ENCODE measurements at regions not wholly inside any gene's neighbourhood (a gene's known extent, or its start where the extent isn't known, plus 50 kb on each side); places are given as distances from the start of the nearest gene placed in this dataset.

- Histone ChIP-seq H3K9ac (ENCODE audit: low read depth, low read length) (no peak overlapping the region), H3K9me3 (ENCODE audit: control insufficient read depth, insufficient read depth, low read length) (no peaks in the 10 kb centered on the region), H3K4me3 (ENCODE audit: low read depth, low read length) (no peak overlapping the region), H3K27me3 (ENCODE audit: control insufficient read depth, insufficient read depth, low read length) (no peaks in the 10 kb centered on the region), H3K27ac (ENCODE audit: low read depth, low read length) (no peak overlapping the region), H3K36me3 (ENCODE audit: control insufficient read depth, insufficient read depth, low read length) (no peaks in the 10 kb centered on the region), H3K4me1 (ENCODE audit: control insufficient read depth, insufficient read depth, low read length) (no peaks in the 10 kb centered on the region)
These were observed 143.6 kb downstream of the TDRD15 start for GRCh38 chr2:21267232-21267835.

GRCh38 chr2:21268197-21268877 is 144.6 kb downstream of the TDRD15 start:
- no peaks in the 10 kb centered on the region for H3K4me1 ChIP-seq (ENCODE audit: control insufficient read depth, insufficient read depth, low read length)

GRCh38 chr2:21268878-21269224 is 145.1 kb downstream of the TDRD15 start:
- no peaks in the 10 kb centered on the region for H3K4me1 ChIP-seq (ENCODE audit: control insufficient read depth, insufficient read depth, low read length)
- H3K27ac ChIP-seq (ENCODE audit: low read depth, low read length): no peak overlapping the region
- no peak overlapping the region for H3K4me3 ChIP-seq (ENCODE audit: low read depth, low read length)
- no peaks in the 10 kb centered on the region for H3K9me3 ChIP-seq (ENCODE audit: control insufficient read depth, insufficient read depth, low read length)
- H3K27me3 ChIP-seq (ENCODE audit: control insufficient read depth, insufficient read depth, low read length): no peaks in the 10 kb centered on the region
- no peaks in the 10 kb centered on the region for H3K36me3 ChIP-seq (ENCODE audit: control insufficient read depth, insufficient read depth, low read length)
- no peak overlapping the region for H3K9ac ChIP-seq (ENCODE audit: low read depth, low read length)

More at GRCh38 chr2:21268197-21268877, 144.6 kb downstream of the TDRD15 start:
- H3K27ac ChIP-seq (ENCODE audit: low read depth, low read length): no peak overlapping the region
- H3K27me3 ChIP-seq (ENCODE audit: control insufficient read depth, insufficient read depth, low read length): no peaks in the 10 kb centered on the region
- no peak overlapping the region for H3K9ac ChIP-seq (ENCODE audit: low read depth, low read length)
- no peaks in the 10 kb centered on the region for H3K9me3 ChIP-seq (ENCODE audit: control insufficient read depth, insufficient read depth, low read length)
- H3K4me3 ChIP-seq (ENCODE audit: low read depth, low read length): no peak overlapping the region
- H3K36me3 ChIP-seq (ENCODE audit: control insufficient read depth, insufficient read depth, low read length): no peaks in the 10 kb centered on the region

- Histone ChIP-seq H3K27ac (ENCODE audit: low read depth, low read length) (no peak overlapping the region), H3K4me3 (ENCODE audit: low read depth, low read length) (no peak overlapping the region), H3K27me3 (ENCODE audit: control insufficient read depth, insufficient read depth, low read length) (no peaks in the 10 kb centered on the region), H3K36me3 (ENCODE audit: control insufficient read depth, insufficient read depth, low read length) (no peaks in the 10 kb centered on the region), H3K9ac (ENCODE audit: low read depth, low read length) (no peak overlapping the region), H3K4me1 (ENCODE audit: control insufficient read depth, insufficient read depth, low read length) (no peaks in the 10 kb centered on the region), H3K9me3 (ENCODE audit: control insufficient read depth, insufficient read depth, low read length) (no peaks in the 10 kb centered on the region)
These were observed 145.6 kb downstream of the TDRD15 start for GRCh38 chr2:21269382-21269781.

- Histone ChIP-seq H3K27me3 (ENCODE audit: control insufficient read depth, insufficient read depth, low read length) (no peaks in the 10 kb centered on the region), H3K4me1 (ENCODE audit: control insufficient read depth, insufficient read depth, low read length) (no peaks in the 10 kb centered on the region), H3K36me3 (ENCODE audit: control insufficient read depth, insufficient read depth, low read length) (no peaks in the 10 kb centered on the region), H3K27ac (ENCODE audit: low read depth, low read length) (no peak overlapping the region), H3K9ac (ENCODE audit: low read depth, low read length) (no peak overlapping the region), H3K4me3 (ENCODE audit: low read depth, low read length) (no peak overlapping the region), H3K9me3 (ENCODE audit: control insufficient read depth, insufficient read depth, low read length) (no peaks in the 10 kb centered on the region)
These were observed 146.3 kb downstream of the TDRD15 start for GRCh38 chr2:21270083-21270491.

GRCh38 chr2:21270708-21271122 is 146.9 kb downstream of the TDRD15 start:
- no peaks in the 10 kb centered on the region for H3K27me3 ChIP-seq (ENCODE audit: control insufficient read depth, insufficient read depth, low read length)
- H3K9ac ChIP-seq (ENCODE audit: low read depth, low read length): no peak overlapping the region
- H3K4me1 ChIP-seq (ENCODE audit: control insufficient read depth, insufficient read depth, low read length): no peaks in the 10 kb centered on the region
- no peaks in the 10 kb centered on the region for H3K36me3 ChIP-seq (ENCODE audit: control insufficient read depth, insufficient read depth, low read length)
- no peak overlapping the region for H3K4me3 ChIP-seq (ENCODE audit: low read depth, low read length)
- no peaks in the 10 kb centered on the region for H3K9me3 ChIP-seq (ENCODE audit: control insufficient read depth, insufficient read depth, low read length)
- no peak overlapping the region for H3K27ac ChIP-seq (ENCODE audit: low read depth, low read length)

- H3K9me3 ChIP-seq (ENCODE audit: control insufficient read depth, insufficient read depth, low read length): no peaks in the 10 kb centered on the region
- H3K27ac ChIP-seq (ENCODE audit: low read depth, low read length): no peak overlapping the region
- no peaks in the 10 kb centered on the region for H3K27me3 ChIP-seq (ENCODE audit: control insufficient read depth, insufficient read depth, low read length)
- H3K4me1 ChIP-seq (ENCODE audit: control insufficient read depth, insufficient read depth, low read length): no peaks in the 10 kb centered on the region
- H3K36me3 ChIP-seq (ENCODE audit: control insufficient read depth, insufficient read depth, low read length): no peaks in the 10 kb centered on the region
- H3K9ac ChIP-seq (ENCODE audit: low read depth, low read length): no peak overlapping the region
- no peak overlapping the region for H3K4me3 ChIP-seq (ENCODE audit: low read depth, low read length)
These were observed 152.4 kb downstream of the TDRD15 start for GRCh38 chr2:21276163-21276562.

- Histone ChIP-seq H3K4me1 (ENCODE audit: control insufficient read depth, insufficient read depth, low read length) (no peaks in the 10 kb centered on the region), H3K27me3 (ENCODE audit: control insufficient read depth, insufficient read depth, low read length) (no peaks in the 10 kb centered on the region), H3K27ac (ENCODE audit: low read depth, low read length) (no peak overlapping the region), H3K9ac (ENCODE audit: low read depth, low read length) (no peak overlapping the region), H3K4me3 (ENCODE audit: low read depth, low read length) (no peak overlapping the region), H3K9me3 (ENCODE audit: control insufficient read depth, insufficient read depth, low read length) (no peaks in the 10 kb centered on the region), H3K36me3 (ENCODE audit: control insufficient read depth, insufficient read depth, low read length) (no peaks in the 10 kb centered on the region)
These were observed 153.6 kb downstream of the TDRD15 start for GRCh38 chr2:21277068-21278056.

GRCh38 chr2:21279525-21279924 is 155.8 kb downstream of the TDRD15 start:
- no peaks in the 10 kb centered on the region for H3K36me3 ChIP-seq (ENCODE audit: control insufficient read depth, insufficient read depth, low read length)
- H3K27me3 ChIP-seq (ENCODE audit: control insufficient read depth, insufficient read depth, low read length): no peaks in the 10 kb centered on the region
- H3K27ac ChIP-seq (ENCODE audit: low read depth, low read length): no peak overlapping the region
- no peaks in the 10 kb centered on the region for H3K9me3 ChIP-seq (ENCODE audit: control insufficient read depth, insufficient read depth, low read length)
- H3K9ac ChIP-seq (ENCODE audit: low read depth, low read length): no peak overlapping the region
- no peak overlapping the region for H3K4me3 ChIP-seq (ENCODE audit: low read depth, low read length)
- H3K4me1 ChIP-seq (ENCODE audit: control insufficient read depth, insufficient read depth, low read length): no peaks in the 10 kb centered on the region

- Histone ChIP-seq H3K4me1 (ENCODE audit: control insufficient read depth, insufficient read depth, low read length) (no peaks in the 10 kb centered on the region), H3K36me3 (ENCODE audit: control insufficient read depth, insufficient read depth, low read length) (no peaks in the 10 kb centered on the region), H3K9me3 (ENCODE audit: control insufficient read depth, insufficient read depth, low read length) (no peaks in the 10 kb centered on the region), H3K27me3 (ENCODE audit: control insufficient read depth, insufficient read depth, low read length) (no peaks in the 10 kb centered on the region), H3K4me3 (ENCODE audit: low read depth, low read length) (no peak overlapping the region), H3K9ac (ENCODE audit: low read depth, low read length) (no peak overlapping the region), H3K27ac (ENCODE audit: low read depth, low read length) (no peak overlapping the region)
These were observed 157.0 kb downstream of the TDRD15 start for GRCh38 chr2:21280793-21281192.

- H3K9me3 ChIP-seq (ENCODE audit: control insufficient read depth, insufficient read depth, low read length): no peaks in the 10 kb centered on the region
- H3K9ac ChIP-seq (ENCODE audit: low read depth, low read length): no peak overlapping the region
- H3K27me3 ChIP-seq (ENCODE audit: control insufficient read depth, insufficient read depth, low read length): no peaks in the 10 kb centered on the region
- H3K36me3 ChIP-seq (ENCODE audit: control insufficient read depth, insufficient read depth, low read length): no peaks in the 10 kb centered on the region
- H3K4me1 ChIP-seq (ENCODE audit: control insufficient read depth, insufficient read depth, low read length): no peaks in the 10 kb centered on the region
- no peak overlapping the region for H3K27ac ChIP-seq (ENCODE audit: low read depth, low read length)
- H3K4me3 ChIP-seq (ENCODE audit: low read depth, low read length): no peak overlapping the region
These were observed 157.6 kb downstream of the TDRD15 start for GRCh38 chr2:21281384-21281783.

Measured in HUES48 (cell line).